GM12891 (cell line): ENCODE measurements at regions not wholly inside any gene's neighbourhood (a gene's known extent, or its start where the extent isn't known, plus 50 kb on each side); places are given as distances from the start of the nearest gene placed in this dataset.

ENCODE experiments used
- PAX5 ChIP-seq: IDR thresholded peaks from 2 replicates; pipeline ENCODE4 v1.6.1; 2011; ENCODE audit warnings: low read length, moderate library complexity, mild to moderate bottlenecking; ENCODE audit not compliant: insufficient read depth, severe bottlenecking
- POLR2A ChIP-seq: IDR thresholded peaks from 2 replicates; pipeline ENCODE4 v1.6.1; 2011; ENCODE audit warnings: low read depth, low read length, control low read depth
- POLR2AphosphoS5 ChIP-seq: IDR thresholded peaks from 2 replicates; pipeline ENCODE4 v1.6.1; 2011; ENCODE audit warnings: low read depth, low read length, control low read depth

DNA sequence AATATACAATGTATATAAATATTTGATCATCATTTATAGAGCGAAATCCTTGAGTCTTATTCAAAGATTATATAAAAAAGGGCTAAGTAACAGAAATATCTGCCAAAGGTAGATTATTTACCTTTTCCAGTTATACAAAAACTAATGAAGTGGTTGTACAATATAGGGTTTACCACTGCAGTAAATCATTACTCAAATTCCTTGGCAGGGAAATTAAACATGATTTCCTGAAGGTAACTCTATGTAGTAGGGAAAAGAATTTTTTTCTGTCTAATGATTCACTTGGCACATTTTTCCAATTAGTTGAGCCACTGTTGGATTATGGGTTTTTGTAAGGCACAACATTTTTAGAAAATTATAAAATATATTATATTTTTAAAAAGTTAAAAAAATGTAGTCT, 129.6 kb downstream of the NR2F2 start:
- TF ChIP-seq POLR2A (no peak), POLR2AphosphoS5 (no peak), PAX5 (no peak)
